ENCODE measurements at regions not wholly inside any gene's neighbourhood (a gene's known extent, or its start where the extent isn't known, plus 50 kb on each side); places are given as distances from the start of the nearest gene placed in this dataset.

DNA sequence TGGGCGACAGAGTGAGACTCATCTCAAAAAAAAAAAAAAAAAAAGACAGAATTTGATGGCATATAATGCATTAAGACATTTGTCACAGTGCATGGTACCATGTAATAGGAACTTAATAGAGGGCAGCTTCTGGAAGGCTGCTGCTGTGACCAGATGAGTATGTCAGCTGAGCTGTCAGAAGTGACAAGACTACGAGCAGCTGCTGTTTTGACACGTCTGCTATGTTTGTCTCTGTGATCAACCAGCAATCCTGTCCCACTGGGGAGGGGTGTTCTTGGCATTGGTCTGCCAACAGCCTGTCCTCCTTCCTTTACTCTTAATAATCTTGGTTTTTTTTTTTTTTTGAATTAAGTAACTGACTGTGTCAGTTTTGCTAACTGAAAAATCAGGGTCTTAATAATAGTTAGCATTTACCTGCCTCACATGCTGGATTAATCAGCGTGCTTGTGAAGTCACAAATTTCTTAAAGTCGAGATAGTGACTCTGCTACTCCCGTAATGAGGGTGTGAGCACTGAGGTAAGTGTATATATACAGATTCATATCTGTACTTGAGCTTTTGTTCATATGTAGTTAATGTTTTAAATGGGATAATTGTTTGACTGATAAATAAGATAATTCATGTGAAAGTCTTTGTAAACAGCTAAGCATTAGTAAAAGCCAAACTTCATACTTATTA lies 152.4 kb downstream of the BMP2 start:
- no peak overlapping the region for H4K5ac ChIP-seq (ENCODE audit: low read depth, low read length)
- ChIA-PET POLR2A (ENCODE audit: unreplicated experiment) (no interaction called here), CTCF (interaction anchor here (0.6 kb wide), 2 partner anchors 364 to 1431 kb away, joined by 3 read pairs; no protein-coding TSS in a partner anchor)
- H3K36me3 ChIP-seq (ENCODE audit: control insufficient read depth, insufficient read depth, low read length) = no peaks in the 10 kb centered on the region
- no peaks in the 10 kb centered on the region for H3K27me3 ChIP-seq (ENCODE audit: control insufficient read depth, insufficient read depth, low read length)
- in situ Hi-C loops (cut with MboI; ENCODE audit: low sequenced_read_pairs) = no loop called here
- intact Hi-C loops (cut with micrococcal nuclease) = no loop called here
- no peak overlapping the region for H2AK9ac ChIP-seq (replicated peaks; ENCODE audit: low read depth, low read length, poor library complexity)
- no peaks in the 10 kb centered on the region for H3K9me1 ChIP-seq (ENCODE audit: insufficient read depth, low read length)
- no peak overlapping the region for H2BK20ac ChIP-seq (ENCODE audit: low read depth, low read length)
- no peaks in the 10 kb centered on the region for H3K4me1 ChIP-seq (ENCODE audit: control insufficient read depth, insufficient read depth, low read length)
- H4K91ac ChIP-seq (ENCODE audit: insufficient read depth, low read depth, low read length) = no peak overlapping the region
- H3K56ac ChIP-seq (ENCODE audit: extremely low read depth, insufficient read depth, low read length) = no peak overlapping the region
- H3K9ac ChIP-seq (ENCODE audit: low read depth, low read length) = no peak overlapping the region
- no peaks in the 10 kb centered on the region for H4K20me1 ChIP-seq (ENCODE audit: insufficient read depth, low read length)
- H3K27ac ChIP-seq (ENCODE audit: insufficient read depth, low read length) = no peak overlapping the region
- ATAC-seq (ENCODE audit: low read depth) = no peak
- TF ChIP-seq RCOR1 (IDR thresholded peaks at IDR 0.05; ENCODE audit: insufficient replicate concordance, low read length) = no peak
- TF ChIP-seq, protein P1, sequence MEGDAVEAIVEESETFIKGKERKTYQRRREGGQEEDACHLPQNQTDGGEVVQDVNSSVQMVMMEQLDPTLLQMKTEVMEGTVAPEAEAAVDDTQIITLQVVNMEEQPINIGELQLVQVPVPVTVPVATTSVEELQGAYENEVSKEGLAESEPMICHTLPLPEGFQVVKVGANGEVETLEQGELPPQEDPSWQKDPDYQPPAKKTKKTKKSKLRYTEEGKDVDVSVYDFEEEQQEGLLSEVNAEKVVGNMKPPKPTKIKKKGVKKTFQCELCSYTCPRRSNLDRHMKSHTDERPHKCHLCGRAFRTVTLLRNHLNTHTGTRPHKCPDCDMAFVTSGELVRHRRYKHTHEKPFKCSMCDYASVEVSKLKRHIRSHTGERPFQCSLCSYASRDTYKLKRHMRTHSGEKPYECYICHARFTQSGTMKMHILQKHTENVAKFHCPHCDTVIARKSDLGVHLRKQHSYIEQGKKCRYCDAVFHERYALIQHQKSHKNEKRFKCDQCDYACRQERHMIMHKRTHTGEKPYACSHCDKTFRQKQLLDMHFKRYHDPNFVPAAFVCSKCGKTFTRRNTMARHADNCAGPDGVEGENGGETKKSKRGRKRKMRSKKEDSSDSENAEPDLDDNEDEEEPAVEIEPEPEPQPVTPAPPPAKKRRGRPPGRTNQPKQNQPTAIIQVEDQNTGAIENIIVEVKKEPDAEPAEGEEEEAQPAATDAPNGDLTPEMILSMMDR (conservative IDR thresholded peaks at IDR 0.05; ENCODE audit: low read depth, low read length) = no peak
- no peak for TF ChIP-seq FOS (IDR thresholded peaks at IDR 0.05; ENCODE audit: low read depth, low read length)
- no peak overlapping the region for H4K8ac ChIP-seq (ENCODE audit: low read depth in 2 of 2, low read length in 2 of 2)
- H3K79me1 ChIP-seq (ENCODE audit: low read depth in 1 of 2, low read length in 2 of 2) = no peaks in the 10 kb centered on the region
- no peak for DNase-seq
- H3K23ac ChIP-seq (ENCODE audit: low read depth, low read length) = no peak overlapping the region
- no CpG with 5 or more reads among the region's 6 CpGs for WGBS, 2 experiments (ENCODE audit: extremely low coverage in 2 of 2, insufficient read length in 1 of 2)
- H3K4ac ChIP-seq (ENCODE audit: low read depth, low read length) = no peak overlapping the region
- H3K18ac ChIP-seq (ENCODE audit: low read depth, low read length) = no peak overlapping the region
- H2BK120ac ChIP-seq (ENCODE audit: low read depth, low read length) = no peak overlapping the region
- no peaks in the 10 kb centered on the region; the same call in 1 of the 2 replicates for H3K9me3 ChIP-seq (ENCODE audit: control insufficient read depth, insufficient read depth, low read length)
- BruUV-seq (replicated peaks) = no TSS peak
- no peak overlapping the region for H2AFZ ChIP-seq (replicated peaks; ENCODE audit: low read length, poor library complexity)
- H3K4me3 ChIP-seq (ENCODE audit: insufficient read depth, low read depth, low read length) = no peak overlapping the region
- H2BK15ac ChIP-seq (ENCODE audit: low read depth, low read length) = no peak overlapping the region
- H2BK5ac ChIP-seq (ENCODE audit: low read depth, low read length, poor library complexity, severe bottlenecking) = no peak overlapping the region
- H2AK5ac ChIP-seq (ENCODE audit: low read depth, low read length) = no peak overlapping the region
- H3K14ac ChIP-seq (replicated peaks; ENCODE audit: low read depth, low read length) = no peak overlapping the region
- dilution Hi-C loops (cut with HindIII; ENCODE audit: low sequenced_read_pairs, unreplicated experiment) = no loop called here
- no peak overlapping the region for H3K4me2 ChIP-seq (ENCODE audit: low read depth, low read length)
